Muscle of leg (tissue), 3 donors: ENCODE measurements at regions not wholly inside any gene's neighbourhood (a gene's known extent, or its start where the extent isn't known, plus 50 kb on each side); places are given as distances from the start of the nearest gene placed in this dataset.

ENCODE experiments used
- DNase-seq: peaks from one replicate; pipeline ENCODE4 v3.0.0; 2013
- H3K27ac ChIP-seq: one replicate; pipeline ENCODE4 v1.5.1; 2013; ENCODE audit warnings: mild to moderate bottlenecking, low read length, control low read depth
- H3K27me3 ChIP-seq: one replicate; pipeline ENCODE4 v1.6.1; 2013; ENCODE audit warnings: low read length; ENCODE audit not compliant: control insufficient read depth, insufficient read depth
- H3K36me3 ChIP-seq: one replicate; pipeline ENCODE4 v1.6.1; 2013; ENCODE audit warnings: low read length; ENCODE audit not compliant: control insufficient read depth, insufficient read depth
- H3K4me1 ChIP-seq: one replicate; pipeline ENCODE4 v1.6.1; 2013; ENCODE audit warnings: low read length; ENCODE audit not compliant: control insufficient read depth, insufficient read depth
- H3K4me3 ChIP-seq: one replicate; pipeline ENCODE4 v1.5.1; 2013; ENCODE audit warnings: low read length, control low read depth
- H3K9me3 ChIP-seq: replicated peaks from 2 replicates; pipeline ENCODE4 v1.6.1; 2013; ENCODE audit warnings: low read depth, low read length; ENCODE audit not compliant: control insufficient read depth
- WGBS: methylation state at CpG from one replicate; pipeline ENCODE4 v1.1.5; 2013; ENCODE audit warnings: missing lambda C conversion rate; ENCODE audit not compliant: insufficient coverage; 5-methylcytosine and 5-hydroxymethylcytosine counted together

DNA sequence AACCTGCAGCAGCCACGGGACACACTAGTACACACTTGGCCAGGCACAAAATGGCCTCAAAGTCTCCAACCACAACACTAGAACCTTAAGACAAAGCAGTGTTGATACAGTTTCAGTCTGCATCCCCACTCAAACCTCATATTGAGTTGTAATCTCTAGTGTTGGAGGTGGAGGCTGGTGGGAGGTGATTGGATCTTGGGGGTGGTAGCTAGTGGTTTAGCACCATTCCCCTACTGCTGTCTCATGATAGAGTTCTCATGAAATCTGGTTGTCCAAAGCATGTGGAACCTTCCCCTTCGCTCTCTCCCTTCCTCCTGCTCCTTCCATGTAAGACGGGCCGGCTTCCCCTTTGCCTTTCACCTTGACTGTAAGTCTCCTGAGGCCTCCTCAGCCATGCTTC lies 638.7 kb downstream of the UQCRFS1 start:
- Histone ChIP-seq H3K27ac (no peak overlapping the region), H3K4me1 (peaks cover 9% of the 10 kb centered on the region), H3K4me3 (no peak overlapping the region), H3K27me3 (no peaks in the 10 kb centered on the region), H3K36me3 (no peaks in the 10 kb centered on the region), H3K9me3 (no peaks in the 10 kb centered on the region)
- DNase-seq = no peak
- WGBS = 87% methylated on average over 3 of the region's 4 CpGs

DNA sequence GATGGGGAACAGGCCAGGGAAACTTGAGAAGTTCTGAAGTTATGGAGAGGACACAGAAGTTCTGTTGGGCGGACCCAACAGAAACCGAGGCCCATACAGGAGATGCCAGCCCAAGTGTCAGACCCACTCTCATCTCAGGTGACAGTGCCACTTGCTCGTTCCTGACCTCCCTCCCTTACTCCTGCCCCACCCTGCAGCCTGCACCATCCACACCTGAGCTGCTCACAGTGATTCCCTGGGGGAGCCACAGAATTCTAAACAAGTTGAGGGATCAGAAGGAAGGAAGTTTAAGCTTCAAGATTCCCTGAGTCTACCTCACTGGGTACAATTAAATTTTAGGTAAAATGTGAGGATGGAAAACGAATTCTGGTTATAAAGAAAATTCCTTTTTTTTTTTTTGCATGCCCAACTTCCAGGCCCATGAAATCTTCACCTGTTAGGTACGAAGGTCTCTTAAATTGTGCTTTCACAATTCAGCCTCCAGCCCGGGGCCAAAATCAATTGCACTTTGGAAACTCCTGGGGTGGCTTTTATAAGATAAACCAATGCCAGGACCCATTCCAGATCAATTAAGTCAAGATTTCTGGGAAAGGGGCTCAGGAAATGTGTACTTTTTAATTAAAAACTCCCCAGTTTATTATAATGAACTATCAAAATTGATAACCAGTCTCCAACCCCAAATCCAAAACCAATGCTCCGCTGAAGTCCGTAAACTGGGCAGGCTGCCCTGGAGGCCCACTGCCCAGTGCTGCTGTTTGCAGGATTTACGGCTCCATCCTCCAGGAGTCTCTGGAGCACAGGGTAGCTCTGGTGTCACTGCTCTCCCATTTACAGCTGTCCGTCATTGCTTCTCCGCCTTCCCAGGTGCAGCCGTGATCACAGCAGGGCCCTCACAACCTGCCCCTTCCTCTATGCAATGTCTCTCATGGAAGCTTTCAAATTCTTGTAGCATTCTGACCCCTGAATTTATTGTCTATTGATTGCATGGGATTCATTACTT lies 643.5 kb downstream of the UQCRFS1 start:
- Histone ChIP-seq H3K4me1 (no peaks in the 10 kb centered on the region), H3K9me3 (no peaks in the 10 kb centered on the region), H3K27me3 (no peaks in the 10 kb centered on the region), H3K27ac (no peak overlapping the region), H3K36me3 (no peaks in the 10 kb centered on the region), H3K4me3 (no peak overlapping the region)
- no peak for DNase-seq
- WGBS = 26% methylated on average over 6 of the region's 12 CpGs

DNA sequence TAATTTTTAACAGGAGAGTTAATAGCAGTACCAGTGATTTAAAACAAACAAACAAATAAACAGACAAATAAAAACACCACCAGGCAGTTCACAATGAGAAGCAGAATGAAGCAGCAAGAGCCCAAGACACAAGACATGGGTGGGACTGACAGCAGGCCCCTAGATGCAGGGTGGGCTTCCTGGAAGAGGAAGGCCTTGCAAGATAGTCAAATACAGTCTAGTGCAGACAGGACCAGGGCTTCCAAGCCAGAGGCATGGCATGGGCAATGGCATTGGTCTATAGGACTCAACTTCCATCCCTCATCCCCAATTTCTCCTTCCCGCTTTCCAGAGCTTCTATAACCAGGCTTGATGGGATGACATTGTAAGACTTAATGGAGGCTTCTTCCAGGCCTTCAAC lies 645.1 kb downstream of the UQCRFS1 start:
- Histone ChIP-seq H3K36me3 (no peaks in the 10 kb centered on the region), H3K27me3 (no peaks in the 10 kb centered on the region), H3K9me3 (no peaks in the 10 kb centered on the region), H3K27ac (no peak overlapping the region), H3K4me3 (no peak overlapping the region), H3K4me1 (no peaks in the 10 kb centered on the region)
- no peak for DNase-seq
- whole genome bisulfite sequencing = no CpG with 5 or more reads among the region's 1 CpG

DNA sequence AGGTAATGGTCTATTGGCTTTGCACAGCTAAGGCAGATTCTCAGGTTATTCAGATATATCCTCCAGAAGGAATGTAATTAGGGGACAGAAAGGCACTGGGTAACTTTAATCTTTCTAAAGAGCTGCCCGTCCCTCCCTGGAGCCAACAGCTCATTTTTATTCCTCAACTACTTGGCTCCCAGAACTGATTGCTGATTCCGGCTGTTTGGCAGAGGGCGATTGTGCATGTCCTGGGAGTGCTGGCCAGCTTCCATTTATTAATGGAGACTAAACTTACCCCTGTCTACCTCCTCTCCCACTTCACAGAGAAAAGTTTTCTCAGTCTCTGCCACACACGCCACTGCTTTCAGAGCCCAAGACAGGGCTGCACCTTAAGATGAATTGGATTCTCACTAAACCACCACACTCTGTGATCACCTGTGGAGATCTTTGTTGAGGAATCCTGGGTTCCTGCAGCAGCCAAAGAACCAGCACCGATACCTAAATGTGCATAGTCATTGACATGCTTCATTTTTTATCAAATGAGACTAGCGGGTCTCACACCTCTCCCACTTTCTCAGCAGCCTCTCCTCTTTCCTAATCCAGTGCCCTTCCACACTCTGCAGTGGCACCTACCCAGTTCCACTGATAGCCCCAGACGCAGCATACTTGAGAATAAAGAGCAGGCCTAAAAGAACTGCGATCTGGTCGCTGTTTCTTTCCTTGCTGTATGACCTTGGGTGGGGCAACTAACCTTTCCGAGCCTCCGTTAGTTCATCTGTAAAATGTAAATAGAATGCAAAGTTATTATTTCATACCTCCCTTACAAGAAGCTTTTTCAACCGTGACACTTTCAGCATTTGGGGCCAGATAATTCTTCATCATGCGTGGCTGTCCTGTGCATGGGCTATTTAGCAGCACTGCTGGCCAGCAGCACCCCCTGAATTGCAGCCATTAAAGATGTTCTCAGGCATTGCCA lies 648.7 kb downstream of the UQCRFS1 start:
- no peaks in the 10 kb centered on the region for H3K36me3 ChIP-seq
- WGBS = 77% methylated on average over 6 of the region's 13 CpGs
- no peak overlapping the region for H3K4me3 ChIP-seq
- DNase-seq = no peak
- no peaks in the 10 kb centered on the region for H3K27me3 ChIP-seq
- no peaks in the 10 kb centered on the region for H3K4me1 ChIP-seq
- no peak overlapping the region for H3K27ac ChIP-seq
- no peaks in the 10 kb centered on the region for H3K9me3 ChIP-seq

DNA sequence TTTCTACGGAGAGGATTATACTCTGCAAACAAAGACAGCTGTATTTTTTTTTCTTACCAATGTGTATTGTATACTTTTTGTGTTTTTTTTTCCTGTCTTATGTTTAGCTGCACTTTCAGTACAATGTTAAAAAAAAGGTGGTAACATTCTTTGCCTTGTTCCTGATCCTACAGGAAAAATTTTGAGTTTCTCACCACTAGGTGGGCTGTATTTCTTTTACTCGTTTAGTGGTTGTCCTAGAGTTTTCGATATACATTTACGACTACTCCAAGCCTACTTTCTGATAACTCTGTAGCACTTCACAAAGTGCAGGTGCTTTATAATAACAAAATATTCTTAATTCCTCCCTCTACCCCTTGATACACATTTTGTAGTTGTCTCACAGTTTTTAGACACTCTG lies 652.2 kb downstream of the UQCRFS1 start:
- Histone ChIP-seq H3K36me3 (no peaks in the 10 kb centered on the region), H3K4me3 (no peak overlapping the region), H3K4me1 (no peaks in the 10 kb centered on the region), H3K27ac (no peak overlapping the region), H3K9me3 (no peaks in the 10 kb centered on the region), H3K27me3 (no peaks in the 10 kb centered on the region)
- WGBS = no CpG with 5 or more reads among the region's 4 CpGs
- DNase-seq = no peak

DNA sequence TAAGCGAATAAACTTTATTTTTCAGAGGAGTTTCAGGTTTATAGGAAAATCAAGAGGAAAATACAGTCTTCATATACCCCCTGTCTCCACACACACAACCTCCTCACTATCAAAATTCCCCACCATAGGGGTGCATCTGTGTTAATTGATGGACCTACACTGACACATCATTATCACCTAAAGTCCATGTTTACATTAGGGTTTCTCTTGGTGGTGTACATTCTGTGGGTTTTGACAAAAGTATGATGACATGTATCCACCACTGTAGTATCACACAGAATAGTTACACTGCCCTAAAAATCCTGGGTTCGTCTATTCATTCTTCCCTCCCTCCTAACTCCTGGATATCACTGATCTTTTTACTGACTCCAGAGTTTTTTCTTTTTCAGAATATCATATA lies 654.2 kb downstream of the UQCRFS1 start:
- WGBS = no CpG with 5 or more reads among the region's 2 CpGs
- H3K27me3 ChIP-seq = no peaks in the 10 kb centered on the region
- H3K4me1 ChIP-seq = no peaks in the 10 kb centered on the region
- no peaks in the 10 kb centered on the region for H3K9me3 ChIP-seq
- H3K4me3 ChIP-seq = no peak overlapping the region
- no peak overlapping the region for H3K27ac ChIP-seq
- DNase-seq = no peak
- no peaks in the 10 kb centered on the region for H3K36me3 ChIP-seq

DNA sequence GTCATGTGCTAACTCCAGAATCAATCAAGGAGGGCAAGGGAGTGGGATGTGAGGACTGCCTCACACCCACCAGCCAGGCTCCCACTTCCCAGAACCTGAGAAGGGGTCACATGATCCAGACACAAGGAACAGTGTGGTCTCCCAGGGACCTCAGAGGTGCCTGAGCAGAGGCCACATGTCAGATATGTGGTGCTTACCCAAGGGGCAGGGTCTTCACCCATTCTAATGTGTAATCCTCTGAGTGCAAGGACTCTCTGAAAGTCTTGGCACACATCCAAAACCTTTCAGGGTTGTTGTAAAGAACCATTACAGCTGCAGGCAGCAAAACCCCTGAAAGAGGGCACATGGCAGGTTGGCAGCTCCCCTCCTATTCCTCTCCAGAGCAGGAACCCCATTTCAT lies 656.6 kb downstream of the UQCRFS1 start:
- no peak for DNase-seq
- Histone ChIP-seq H3K27me3 (no peaks in the 10 kb centered on the region), H3K36me3 (no peaks in the 10 kb centered on the region), H3K4me3 (no peak overlapping the region), H3K9me3 (no peaks in the 10 kb centered on the region), H3K4me1 (no peaks in the 10 kb centered on the region), H3K27ac (no peak overlapping the region)

DNA sequence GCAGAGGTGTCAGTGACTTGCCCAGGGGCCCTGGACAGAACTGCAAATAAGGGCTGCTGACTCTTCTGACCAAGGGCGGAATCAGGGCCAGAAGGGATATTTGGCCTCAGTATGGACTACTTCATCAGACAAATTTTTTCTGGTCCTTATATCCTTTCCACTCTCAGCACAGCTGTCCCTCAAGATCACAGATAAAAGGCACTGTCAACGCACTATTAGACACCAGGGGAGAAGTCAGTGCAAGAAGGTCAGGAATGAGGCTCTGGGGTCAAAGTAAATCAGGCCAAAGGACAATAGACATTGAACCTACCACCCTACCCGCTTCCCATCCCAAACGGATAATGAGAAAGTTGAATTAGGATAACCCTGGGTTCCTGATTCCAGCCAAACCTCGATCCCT lies 657.6 kb downstream of the UQCRFS1 start:
- H3K9me3 ChIP-seq = no peaks in the 10 kb centered on the region
- no peak overlapping the region for H3K27ac ChIP-seq
- no CpG with 5 or more reads among the region's 5 CpGs for whole genome bisulfite sequencing
- H3K4me1 ChIP-seq = no peaks in the 10 kb centered on the region
- no peak for DNase-seq
- no peaks in the 10 kb centered on the region for H3K36me3 ChIP-seq
- H3K4me3 ChIP-seq = no peak overlapping the region
- H3K27me3 ChIP-seq = no peaks in the 10 kb centered on the region

DNA sequence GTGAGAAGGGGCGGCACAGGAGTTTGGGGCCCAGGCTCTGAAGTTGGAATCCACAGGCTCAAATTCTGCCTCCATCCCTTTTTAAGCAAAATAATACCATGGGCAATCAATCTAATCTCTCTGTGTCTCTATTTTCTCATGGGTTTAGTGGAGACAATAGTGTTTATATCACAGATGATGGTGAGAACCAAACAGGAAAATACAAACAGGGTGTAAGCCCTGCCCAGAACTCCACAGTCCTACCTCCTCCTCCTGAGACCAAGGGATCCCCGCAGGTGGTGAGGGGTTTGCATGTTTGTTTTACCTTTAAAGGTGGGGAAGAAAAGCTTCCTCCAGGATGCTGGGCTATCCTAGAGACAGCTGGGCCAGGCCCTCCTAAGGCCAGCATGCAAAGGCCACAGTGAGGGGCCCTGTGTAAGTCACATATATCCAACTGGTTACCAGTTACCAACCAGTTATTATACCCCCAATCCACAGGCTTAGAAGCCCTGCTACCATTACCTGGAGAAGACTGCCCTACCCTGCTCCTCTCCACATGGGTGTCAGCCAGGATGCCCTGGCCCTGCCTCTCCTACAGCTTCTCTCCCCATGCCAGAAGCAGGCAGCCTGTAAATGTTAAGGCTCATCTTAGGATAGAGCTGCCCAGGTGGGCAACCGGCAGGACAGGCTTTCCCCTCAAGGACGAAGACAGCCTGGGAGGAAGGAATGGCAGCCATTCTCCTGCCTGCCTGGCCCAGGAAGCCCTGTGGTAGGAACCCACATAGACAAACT lies 658.4 kb downstream of the UQCRFS1 start:
- Histone ChIP-seq H3K27ac (no peak overlapping the region), H3K9me3 (no peaks in the 10 kb centered on the region), H3K4me1 (no peaks in the 10 kb centered on the region), H3K27me3 (no peaks in the 10 kb centered on the region), H3K4me3 (no peak overlapping the region), H3K36me3 (no peaks in the 10 kb centered on the region)
- DNase-seq = no peak
- 68% methylated on average over 2 of the region's 4 CpGs for WGBS
